Chondrocyte (in vitro differentiated cells): ENCODE measurements at regions not wholly inside any gene's neighbourhood (a gene's known extent, or its start where the extent isn't known, plus 50 kb on each side); places are given as distances from the start of the nearest gene placed in this dataset.

Experiments
- DNase-seq: peaks from one replicate; pipeline ENCODE4 v3.0.0; 2021; ENCODE audit warnings: mixed read lengths, low spot score
- H3K27ac Mint-ChIP-seq: one replicate; pipeline ENCODE4 v1.8.0; 2021; ENCODE audit warnings: mild to moderate bottlenecking, moderate library complexity, mixed read lengths; ENCODE audit not compliant: unreplicated experiment
- H3K27me3 Mint-ChIP-seq: 2 replicates; pipeline ENCODE4 v1.8.0; 2021; ENCODE audit warnings: low read depth, mixed read lengths
- H3K36me3 Mint-ChIP-seq: 2 replicates; pipeline ENCODE4 v1.8.0; 2021; ENCODE audit warnings: low read depth, mixed read lengths
- H3K4me1 Mint-ChIP-seq: 2 replicates; pipeline ENCODE4 v1.8.0; 2021; ENCODE audit warnings: low read depth, mild to moderate bottlenecking, mixed read lengths
- H3K4me3 Mint-ChIP-seq: one replicate; pipeline ENCODE4 v1.8.0; 2021; ENCODE audit warnings: mild to moderate bottlenecking, moderate library complexity, mixed read lengths; ENCODE audit not compliant: unreplicated experiment
- H3K9me3 Mint-ChIP-seq: 2 replicates; pipeline ENCODE4 v1.8.0; 2021; ENCODE audit warnings: low read depth, mixed read lengths
- TF ChIP-seq, protein P1 (sequence below): fragments of 200-600 bp; sonication (generic); IDR thresholded peaks from 2 replicates; pipeline ENCODE4 v1.5.0; 2021; ENCODE audit warnings: antibody characterized with exemption, mild to moderate bottlenecking, moderate library complexity

GRCh38 chr9:84393266-84393950, 52.9 kb upstream of the SLC28A3 start:
- Mint-ChIP-seq H3K4me3 (no peak overlapping the region), H3K36me3 (no peaks in the 10 kb centered on the region), H3K9me3 (no peaks in the 10 kb centered on the region), H3K27me3 (peaks cover 15% of the 10 kb centered on the region), H3K27ac (no peak overlapping the region), H3K4me1 (peaks cover 7% of the 10 kb centered on the region)
- TF ChIP-seq, protein P1, sequence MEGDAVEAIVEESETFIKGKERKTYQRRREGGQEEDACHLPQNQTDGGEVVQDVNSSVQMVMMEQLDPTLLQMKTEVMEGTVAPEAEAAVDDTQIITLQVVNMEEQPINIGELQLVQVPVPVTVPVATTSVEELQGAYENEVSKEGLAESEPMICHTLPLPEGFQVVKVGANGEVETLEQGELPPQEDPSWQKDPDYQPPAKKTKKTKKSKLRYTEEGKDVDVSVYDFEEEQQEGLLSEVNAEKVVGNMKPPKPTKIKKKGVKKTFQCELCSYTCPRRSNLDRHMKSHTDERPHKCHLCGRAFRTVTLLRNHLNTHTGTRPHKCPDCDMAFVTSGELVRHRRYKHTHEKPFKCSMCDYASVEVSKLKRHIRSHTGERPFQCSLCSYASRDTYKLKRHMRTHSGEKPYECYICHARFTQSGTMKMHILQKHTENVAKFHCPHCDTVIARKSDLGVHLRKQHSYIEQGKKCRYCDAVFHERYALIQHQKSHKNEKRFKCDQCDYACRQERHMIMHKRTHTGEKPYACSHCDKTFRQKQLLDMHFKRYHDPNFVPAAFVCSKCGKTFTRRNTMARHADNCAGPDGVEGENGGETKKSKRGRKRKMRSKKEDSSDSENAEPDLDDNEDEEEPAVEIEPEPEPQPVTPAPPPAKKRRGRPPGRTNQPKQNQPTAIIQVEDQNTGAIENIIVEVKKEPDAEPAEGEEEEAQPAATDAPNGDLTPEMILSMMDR, result peak; percentile 10
- DNase-seq, result no peak

DNA sequence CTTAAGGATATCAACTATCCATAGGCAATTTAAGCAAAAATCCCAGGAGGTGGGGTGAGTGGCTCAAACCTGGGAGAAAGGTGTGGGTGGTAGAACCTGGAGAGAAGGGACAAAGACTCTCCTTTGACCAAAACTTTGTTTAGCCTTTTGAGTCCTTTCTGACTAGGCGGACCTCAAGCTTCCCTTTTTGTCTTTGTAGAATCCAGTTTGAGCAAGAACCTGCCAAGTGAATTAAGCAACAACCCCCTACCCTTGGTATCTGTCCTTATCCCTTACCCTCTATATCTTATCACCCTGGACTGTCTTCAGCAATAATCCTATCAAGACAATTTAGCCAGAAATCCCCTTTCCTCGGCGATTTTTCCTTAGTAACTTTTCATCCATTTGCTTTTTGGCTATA, 53.5 kb upstream of the SLC28A3 start:
- TF ChIP-seq, protein P1, result no peak
- H3K9me3 Mint-ChIP-seq, result no peaks in the 10 kb centered on the region
- peaks cover 7% of the 10 kb centered on the region for H3K4me1 Mint-ChIP-seq
- H3K27ac Mint-ChIP-seq, result no peak overlapping the region
- H3K36me3 Mint-ChIP-seq, result no peaks in the 10 kb centered on the region
- H3K4me3 Mint-ChIP-seq, result no peak overlapping the region
- DNase-seq, result no peak
- H3K27me3 Mint-ChIP-seq, result peaks cover 15% of the 10 kb centered on the region

DNA sequence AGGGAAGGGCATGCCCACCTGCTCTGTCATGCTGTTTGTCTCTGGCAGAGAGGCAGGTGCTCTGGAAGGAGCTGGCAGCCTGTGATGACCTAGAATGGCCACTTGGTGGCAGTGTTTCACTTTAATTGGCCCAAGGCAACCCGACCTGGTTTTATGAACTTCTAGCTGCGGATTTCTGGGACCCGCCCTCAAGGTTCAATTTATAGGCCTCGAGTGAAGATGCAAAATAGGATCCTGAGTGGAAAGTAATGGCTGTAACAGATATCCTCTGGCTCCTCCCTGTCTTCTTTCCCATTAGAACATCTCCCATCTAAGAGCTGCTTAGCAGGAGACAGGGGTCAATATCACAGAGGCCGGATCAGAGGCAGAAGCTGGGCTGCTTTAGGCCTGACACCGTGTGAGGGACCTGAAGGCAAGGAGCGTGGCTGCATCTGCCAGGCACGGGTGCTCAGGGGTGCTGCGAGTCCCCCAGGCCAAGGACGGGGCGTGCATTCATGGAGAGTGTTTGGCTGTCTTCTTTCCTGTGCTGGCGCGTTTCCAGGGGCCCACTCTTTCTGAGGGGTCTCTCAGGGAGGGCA, 56.7 kb upstream of the SLC28A3 start:
- Mint-ChIP-seq H3K4me3 (no peak overlapping the region), H3K36me3 (no peaks in the 10 kb centered on the region), H3K27me3 (peaks cover 15% of the 10 kb centered on the region), H3K27ac (no peak overlapping the region), H3K9me3 (peaks cover 5% of the 10 kb centered on the region), H3K4me1 (peaks cover 4% of the 10 kb centered on the region)
- TF ChIP-seq, protein P1, result peak; percentile 98
- DNase-seq, result no peak

- DNase-seq, result no peak
- no peak overlapping the region for H3K4me3 Mint-ChIP-seq
- TF ChIP-seq, protein P1, result no peak
- H3K4me1 Mint-ChIP-seq, result peaks cover 4% of the 10 kb centered on the region
- no peak overlapping the region for H3K27ac Mint-ChIP-seq
- H3K9me3 Mint-ChIP-seq, result peaks cover 5% of the 10 kb centered on the region
- no peaks in the 10 kb centered on the region for H3K36me3 Mint-ChIP-seq
- H3K27me3 Mint-ChIP-seq, result peaks cover 15% of the 10 kb centered on the region
Observed at GRCh38 chr9:84397822-84398221, 57.3 kb upstream of the SLC28A3 start.

DNA sequence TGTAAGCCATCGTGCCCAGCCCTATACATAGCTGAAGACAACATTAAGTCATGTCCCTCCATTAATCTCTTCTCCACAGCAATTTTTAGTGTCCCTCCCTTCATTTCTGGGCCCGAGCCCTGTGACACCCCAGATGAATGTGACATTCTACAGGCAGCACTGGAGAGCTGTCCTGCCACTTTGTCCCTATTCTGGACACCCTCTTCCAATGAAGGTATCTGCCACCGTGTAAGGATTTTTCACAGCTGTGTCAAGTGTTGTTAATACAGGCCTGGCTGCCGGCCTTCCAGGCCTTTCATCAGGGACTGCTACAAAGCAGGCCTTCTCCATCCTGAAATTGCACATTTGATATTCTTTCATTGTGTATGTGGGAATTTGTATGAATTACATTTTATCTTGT, 62.0 kb upstream of the SLC28A3 start:
- Mint-ChIP-seq H3K36me3 (no peaks in the 10 kb centered on the region), H3K4me1 (peaks cover under 1% of the 10 kb centered on the region), H3K4me3 (no peak overlapping the region), H3K27ac (no peak overlapping the region), H3K27me3 (no peaks in the 10 kb centered on the region), H3K9me3 (peaks cover 5% of the 10 kb centered on the region)
- DNase-seq, result no peak
- TF ChIP-seq, protein P1, result no peak
